ENCODE measurements at regions not wholly inside any gene's neighbourhood (a gene's known extent, or its start where the extent isn't known, plus 50 kb on each side); places are given as distances from the start of the nearest gene placed in this dataset.
"Not testable (repeated sequence)": the region's sequence is repeated elsewhere in the genome, so short reads cannot be mapped to it uniquely, and the experiment has no call there.

- DNase-seq (ENCODE audit: low read depth in 3 of 3), result no peak
Observed at GRCh38 chr11:109934151-109934550, 159.0 kb upstream of the ZC3H12C start.

GRCh38 chr11:109936661-109937180, 156.5 kb upstream of the ZC3H12C start:
- no peak for DNase-seq (ENCODE audit: low read depth in 3 of 3)

- no peak for DNase-seq (ENCODE audit: low read depth in 3 of 3)
Observed at GRCh38 chr11:109937968-109938367, 155.2 kb upstream of the ZC3H12C start.

GRCh38 chr11:109939166-109939810, 153.9 kb upstream of the ZC3H12C start:
- DNase-seq (ENCODE audit: low read depth in 3 of 3), result no peak

GRCh38 chr11:109940816-109941215, 152.4 kb upstream of the ZC3H12C start:
- DNase-seq (ENCODE audit: low read depth in 3 of 3), result no peak

- DNase-seq (ENCODE audit: low read depth in 3 of 3), result no peak
Observed at GRCh38 chr11:109945626-109946321, 147.4 kb upstream of the ZC3H12C start.

- DNase-seq (ENCODE audit: low read depth in 3 of 3), result peak in 2 of 3 experiments; percentile 1 to 12
Observed at GRCh38 chr11:109946322-109946846, 146.8 kb upstream of the ZC3H12C start.

GRCh38 chr11:109954534-109954933, 138.7 kb upstream of the ZC3H12C start:
- DNase-seq (ENCODE audit: low read depth in 3 of 3), result no peak

- DNase-seq (ENCODE audit: low read depth in 3 of 3), result no peak
Observed at GRCh38 chr11:109956124-109956793, 136.9 kb upstream of the ZC3H12C start.

- no peak for DNase-seq (ENCODE audit: low read depth in 3 of 3)
Observed at GRCh38 chr11:109957000-109957399, 136.2 kb upstream of the ZC3H12C start.

- no peak for DNase-seq (ENCODE audit: low read depth in 3 of 3)
Observed at GRCh38 chr11:109957601-109958000, 135.6 kb upstream of the ZC3H12C start.

- DNase-seq (ENCODE audit: low read depth in 3 of 3), result no peak
Observed at GRCh38 chr11:109958131-109958820, 134.9 kb upstream of the ZC3H12C start.

GRCh38 chr11:109958821-109959166, 134.4 kb upstream of the ZC3H12C start:
- no peak for DNase-seq (ENCODE audit: low read depth in 3 of 3)

- no peak for DNase-seq (ENCODE audit: low read depth in 3 of 3)
Observed at GRCh38 chr11:109960831-109961230, 132.4 kb upstream of the ZC3H12C start.

GRCh38 chr11:109961261-109961660, 131.9 kb upstream of the ZC3H12C start:
- no peak for DNase-seq (ENCODE audit: low read depth in 3 of 3)

GRCh38 chr11:109963101-109963500, 130.1 kb upstream of the ZC3H12C start:
- DNase-seq (ENCODE audit: low read depth in 3 of 3), result no peak

GRCh38 chr11:109964487-109964886, 128.7 kb upstream of the ZC3H12C start:
- DNase-seq (ENCODE audit: low read depth in 3 of 3), result no peak

GRCh38 chr11:109965445-109965844, 127.7 kb upstream of the ZC3H12C start:
- DNase-seq (ENCODE audit: low read depth in 3 of 3), result not testable (repeated sequence)

GRCh38 chr11:109965926-109966325, 127.3 kb upstream of the ZC3H12C start:
- not testable (repeated sequence) for DNase-seq (ENCODE audit: low read depth in 3 of 3)

- DNase-seq (ENCODE audit: low read depth in 3 of 3), result not testable (repeated sequence)
Observed at GRCh38 chr11:109967136-109967535, 126.1 kb upstream of the ZC3H12C start.

GRCh38 chr11:109968299-109968698, 124.9 kb upstream of the ZC3H12C start:
- DNase-seq (ENCODE audit: low read depth in 3 of 3), result no peak

- DNase-seq (ENCODE audit: low read depth in 3 of 3), result no peak
Observed at GRCh38 chr11:109968781-109969180, 124.4 kb upstream of the ZC3H12C start.
